GM19351 (cell line): ENCODE measurements at regions not wholly inside any gene's neighbourhood (a gene's known extent, or its start where the extent isn't known, plus 50 kb on each side); places are given as distances from the start of the nearest gene placed in this dataset.

Source experiments
- ATAC-seq: cut with Tn5 transposase; IDR thresholded peaks from one replicate; pipeline ENCODE4 v1.9.1; 2021; ENCODE audit warnings: mild to moderate bottlenecking, moderate library complexity; ENCODE audit not compliant: unreplicated experiment

GRCh38 chr20:40769677-40770285 lies 80.7 kb upstream of the MAFB start:
- ATAC-seq, result no peak

- ATAC-seq, result no peak
Measured at GRCh38 chr20:40770564-40771307, 81.7 kb upstream of the MAFB start.

GRCh38 chr20:40771308-40771610 lies 82.2 kb upstream of the MAFB start:
- ATAC-seq, result no peak

- ATAC-seq, result no peak
Measured at GRCh38 chr20:40771848-40772511, 82.9 kb upstream of the MAFB start.

GRCh38 chr20:40773376-40773775 lies 84.3 kb upstream of the MAFB start:
- no peak for ATAC-seq

- no peak for ATAC-seq
Measured at GRCh38 chr20:40774252-40774651, 85.2 kb upstream of the MAFB start.

- ATAC-seq, result no peak
Measured at GRCh38 chr20:40775561-40776146, 86.6 kb upstream of the MAFB start.

GRCh38 chr20:40776466-40777457 lies 87.7 kb upstream of the MAFB start:
- ATAC-seq, result no peak

GRCh38 chr20:40777653-40778052 lies 88.6 kb upstream of the MAFB start:
- no peak for ATAC-seq

- ATAC-seq, result no peak
Measured at GRCh38 chr20:40778894-40779496, 90.0 kb upstream of the MAFB start.

- no peak for ATAC-seq
Measured at GRCh38 chr20:40781327-40782042, 92.4 kb upstream of the MAFB start.

GRCh38 chr20:40782043-40782368 lies 93.0 kb upstream of the MAFB start:
- no peak for ATAC-seq

GRCh38 chr20:40785346-40785745 lies 96.3 kb upstream of the MAFB start:
- ATAC-seq, result no peak

- ATAC-seq, result no peak
Measured at GRCh38 chr20:40786336-40786735, 97.3 kb upstream of the MAFB start.

GRCh38 chr20:40787941-40788340 lies 98.9 kb upstream of the MAFB start:
- ATAC-seq, result no peak

- ATAC-seq, result no peak
Measured at GRCh38 chr20:40797425-40797824, 108.4 kb upstream of the MAFB start.

- ATAC-seq, result no peak
Measured at GRCh38 chr20:40798066-40798465, 109.0 kb upstream of the MAFB start.

- ATAC-seq, result no peak
Measured at GRCh38 chr20:40802886-40803285, 113.8 kb upstream of the MAFB start.

GRCh38 chr20:40803381-40803780 lies 114.3 kb upstream of the MAFB start:
- ATAC-seq, result no peak

GRCh38 chr20:40805592-40805991 lies 116.6 kb upstream of the MAFB start:
- no peak for ATAC-seq
